ENCODE measurements at regions not wholly inside any gene's neighbourhood (a gene's known extent, or its start where the extent isn't known, plus 50 kb on each side); places are given as distances from the start of the nearest gene placed in this dataset.

DNA sequence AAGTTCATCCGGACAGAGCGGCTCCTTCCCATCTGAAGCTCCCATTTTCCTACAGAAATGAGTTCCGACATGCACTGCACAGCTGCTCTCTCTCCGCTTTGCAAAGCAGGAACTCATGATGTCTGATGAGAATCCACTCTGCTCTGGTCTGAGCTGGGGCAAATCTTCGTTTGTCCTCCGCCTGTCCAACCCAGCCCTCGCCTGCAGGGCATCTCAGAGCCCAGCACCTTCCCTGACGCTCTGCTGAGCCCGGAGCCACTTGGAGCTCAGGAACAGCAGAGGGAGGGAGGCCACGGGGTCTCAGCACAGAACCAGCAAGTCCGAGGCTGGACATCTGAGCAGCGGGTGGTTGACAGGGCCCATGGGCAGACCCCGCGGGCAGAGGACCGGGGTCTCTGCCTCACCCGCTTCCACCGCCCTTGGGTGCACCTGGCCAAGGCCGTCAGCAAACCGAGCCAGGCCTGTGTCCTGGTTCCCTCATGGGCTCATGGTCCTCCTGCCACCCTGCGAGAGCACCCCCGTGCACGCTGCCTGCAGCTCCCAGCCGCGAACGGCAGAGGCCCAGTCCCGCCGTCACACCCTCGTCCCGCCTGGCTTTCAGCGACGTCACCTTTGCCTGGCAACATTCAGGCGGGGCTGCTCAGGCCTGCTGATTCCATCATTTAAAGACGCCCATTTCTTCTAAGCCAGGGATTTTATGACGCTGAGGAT, 78.5 kb upstream of the BHLHE23 start:
- DNase-seq = no peak

DNA sequence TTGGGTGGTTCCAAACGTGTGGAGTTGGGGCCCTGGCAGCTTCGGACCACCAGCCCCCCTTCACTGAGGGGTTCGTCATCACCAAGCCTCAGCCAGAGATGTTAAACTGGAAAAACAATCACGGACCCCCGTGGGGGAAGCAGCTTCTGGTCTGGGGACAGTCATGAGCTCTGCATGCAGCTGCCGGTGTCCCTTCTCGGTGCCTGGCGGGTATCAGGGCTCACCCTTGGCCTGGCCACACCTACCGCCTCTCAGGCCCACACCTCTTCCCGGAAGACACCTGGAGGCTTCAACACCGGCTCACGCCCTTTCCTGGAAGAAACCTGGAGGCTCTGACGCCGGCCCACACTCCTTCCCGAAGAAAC, 77.8 kb upstream of the BHLHE23 start:
- no peak for DNase-seq

- DNase-seq = no peak
These were observed 77.2 kb upstream of the BHLHE23 start for GRCh38 chr20:63083831-63084562.

GRCh38 chr20:63082939-63083735, 76.4 kb upstream of the BHLHE23 start:
- DNase-seq = no peak

- no peak for DNase-seq
These were observed 75.7 kb upstream of the BHLHE23 start for GRCh38 chr20:63082308-63082938.

DNA sequence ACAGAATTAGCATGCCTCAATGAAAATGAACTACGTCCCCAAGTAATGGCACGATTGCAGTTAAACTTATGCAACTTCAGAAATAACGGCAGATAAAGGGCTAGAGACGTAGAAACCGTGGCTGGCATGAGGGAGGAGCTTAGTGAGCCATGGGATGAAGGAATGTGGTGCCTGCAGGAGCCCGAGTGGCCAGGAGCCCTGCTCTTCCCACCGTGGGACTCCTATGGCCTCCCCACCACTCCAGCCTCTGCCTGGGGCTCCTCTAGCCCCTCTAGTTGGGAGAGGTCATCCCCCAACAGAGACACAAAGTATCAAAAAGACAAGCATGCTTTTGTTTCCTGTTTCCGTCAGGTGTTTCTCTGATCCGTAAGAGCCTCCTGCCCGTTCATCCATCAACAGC, 75.1 kb upstream of the BHLHE23 start:
- DNase-seq = no peak

DNA sequence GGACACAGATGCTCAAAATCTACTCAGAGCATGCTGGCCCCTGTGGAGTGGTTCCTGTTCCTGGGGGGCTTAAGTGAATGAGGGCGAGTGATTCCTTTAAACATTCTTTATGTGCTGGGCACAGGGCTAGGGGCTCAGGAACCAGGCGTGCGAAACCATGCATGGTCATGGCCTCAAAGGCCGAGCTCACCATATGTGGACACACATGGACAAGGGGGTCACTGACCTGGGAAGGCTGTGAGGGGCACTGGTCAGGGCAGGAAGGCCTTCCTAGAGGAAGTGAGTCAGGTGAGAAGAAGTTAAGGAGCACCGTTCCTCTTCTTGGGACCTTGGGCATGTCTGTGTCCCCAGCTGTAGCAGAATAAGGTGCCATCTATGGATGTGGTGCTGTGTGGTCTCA, 74.6 kb upstream of the BHLHE23 start:
- no peak for DNase-seq

GRCh38 chr20:63080811-63081210, 74.0 kb upstream of the BHLHE23 start:
- no peak for DNase-seq

DNA sequence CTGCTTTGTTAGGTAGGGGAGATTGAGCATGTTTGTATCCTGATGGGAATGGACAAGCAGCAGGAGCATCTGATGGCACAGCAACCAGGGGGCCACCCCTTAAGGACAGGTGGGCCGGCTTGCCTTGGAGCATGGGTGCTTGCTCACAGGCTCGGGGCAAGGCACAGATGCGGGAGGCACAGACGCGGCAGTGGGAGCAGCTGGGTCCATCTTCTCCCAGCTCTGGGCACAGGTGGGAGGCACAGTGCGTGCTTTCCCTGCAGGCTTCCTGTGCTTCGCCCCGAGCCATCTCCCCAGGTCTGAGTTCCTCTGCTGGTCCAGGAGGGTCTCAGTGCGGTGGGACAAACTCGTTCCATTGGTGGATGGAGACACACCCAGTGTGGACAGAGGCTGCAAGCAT, 73.6 kb upstream of the BHLHE23 start:
- no peak for DNase-seq

DNA sequence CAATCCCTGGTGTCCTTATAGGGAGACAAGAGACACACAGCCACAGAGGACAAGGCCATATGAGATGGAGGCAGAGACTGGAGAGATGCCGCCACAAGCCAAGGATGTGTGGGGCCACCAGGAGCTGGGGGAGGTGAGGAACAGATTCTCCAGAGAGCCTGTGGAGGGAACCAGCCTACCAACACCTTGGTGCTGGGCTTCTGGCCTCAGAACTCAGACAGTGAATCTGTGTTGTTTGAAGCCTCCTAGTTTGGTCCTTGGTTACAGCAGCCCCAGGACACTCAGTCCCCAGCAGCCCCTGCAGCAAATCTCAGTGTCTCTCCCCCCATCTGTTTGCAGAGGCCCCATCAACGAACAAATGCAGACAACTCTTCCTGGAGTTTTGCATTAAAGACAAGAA, 73.2 kb upstream of the BHLHE23 start:
- DNase-seq = no peak

- DNase-seq = no peak
These were observed 70.9 kb upstream of the BHLHE23 start for GRCh38 chr20:63077705-63078104.

DNA sequence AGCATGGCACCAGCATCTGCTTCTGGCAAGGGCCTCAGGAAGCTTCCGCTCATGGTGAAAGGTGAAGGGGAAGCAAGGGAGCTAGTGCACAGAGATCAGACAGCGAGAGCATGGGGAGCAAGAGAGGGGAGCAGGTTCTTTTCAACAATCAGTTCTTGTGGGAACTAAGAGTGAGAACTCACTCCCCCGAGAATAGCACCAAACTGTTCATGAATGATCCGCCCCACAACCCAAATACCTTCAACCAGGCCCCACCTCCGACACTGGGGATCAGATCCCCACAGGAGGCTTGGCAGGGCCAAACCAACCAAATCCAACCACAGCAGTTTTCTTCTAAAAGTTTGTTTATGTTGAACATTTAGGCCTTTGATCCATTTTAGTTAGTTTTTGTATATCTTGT, 69.7 kb upstream of the BHLHE23 start:
- no peak for DNase-seq

- no peak for DNase-seq
These were observed 67.9 kb upstream of the BHLHE23 start for GRCh38 chr20:63074631-63075030.

DNA sequence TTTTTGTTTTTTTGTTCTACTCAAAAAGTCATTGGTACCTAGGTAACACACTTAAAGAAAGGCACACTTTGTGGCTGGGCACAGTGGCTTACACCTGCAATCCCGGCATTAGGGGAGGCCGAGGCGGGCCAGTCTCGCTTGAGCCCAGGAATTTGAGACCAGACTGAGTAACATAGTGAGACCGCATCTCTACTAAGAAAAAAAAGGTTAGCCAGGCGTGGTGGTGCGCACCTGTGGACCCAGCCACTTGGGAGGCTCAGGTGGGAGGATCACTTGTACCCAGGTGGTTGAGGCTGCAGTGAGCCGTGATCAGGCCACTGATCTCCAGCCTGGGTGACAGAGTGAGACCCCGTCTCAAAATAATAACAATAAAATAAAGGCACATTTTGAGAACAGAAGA, 67.4 kb upstream of the BHLHE23 start:
- no peak for DNase-seq

DNA sequence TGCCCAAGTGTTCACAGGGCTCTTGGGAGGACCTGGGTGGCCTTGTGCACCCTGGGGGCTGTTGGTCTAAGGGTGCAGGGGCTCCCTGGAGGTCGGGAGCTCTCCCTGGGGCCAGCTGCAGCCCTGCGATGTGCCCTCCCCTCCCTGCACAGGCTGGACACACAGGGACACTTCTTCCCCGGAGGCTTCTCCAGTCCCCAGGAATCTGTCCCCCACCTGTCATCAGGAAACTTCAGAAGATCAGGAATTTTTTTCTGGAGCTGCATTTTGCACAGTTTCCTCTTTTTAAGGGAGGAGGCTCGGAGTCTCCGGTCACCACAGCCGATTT, 66.9 kb upstream of the BHLHE23 start:
- DNase-seq = no peak

GRCh38 chr20:63072991-63073737, 66.4 kb upstream of the BHLHE23 start:
- no peak for DNase-seq

DNA sequence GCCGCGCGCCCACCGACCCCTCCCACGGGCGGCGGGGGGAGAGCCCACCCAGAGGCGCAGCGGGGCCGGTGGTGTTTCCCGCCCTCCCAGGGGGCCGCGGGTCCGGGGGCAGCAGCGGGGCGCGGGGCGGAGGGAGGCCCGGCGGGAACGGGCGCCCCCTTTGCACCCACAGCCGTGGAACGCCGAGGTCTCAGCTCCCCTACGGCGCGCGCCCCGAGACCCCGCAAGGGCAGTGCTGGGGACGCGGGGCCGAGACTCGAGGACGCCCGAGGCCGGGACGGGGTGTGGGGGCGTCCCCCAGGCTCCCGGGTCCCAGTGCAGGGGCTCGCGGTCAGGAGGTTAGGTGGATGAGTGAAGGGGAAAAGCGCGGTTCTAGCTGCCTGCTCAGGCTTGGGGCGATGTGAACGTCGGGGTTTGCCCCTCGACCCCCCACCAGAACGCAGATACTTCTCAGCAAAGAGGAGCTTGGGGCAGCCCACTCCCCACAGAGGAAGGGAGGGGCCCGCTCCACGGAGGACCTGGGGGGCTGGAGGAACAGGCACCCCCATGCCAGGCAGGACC, 65.5 kb upstream of the BHLHE23 start:
- DNase-seq = no peak

DNA sequence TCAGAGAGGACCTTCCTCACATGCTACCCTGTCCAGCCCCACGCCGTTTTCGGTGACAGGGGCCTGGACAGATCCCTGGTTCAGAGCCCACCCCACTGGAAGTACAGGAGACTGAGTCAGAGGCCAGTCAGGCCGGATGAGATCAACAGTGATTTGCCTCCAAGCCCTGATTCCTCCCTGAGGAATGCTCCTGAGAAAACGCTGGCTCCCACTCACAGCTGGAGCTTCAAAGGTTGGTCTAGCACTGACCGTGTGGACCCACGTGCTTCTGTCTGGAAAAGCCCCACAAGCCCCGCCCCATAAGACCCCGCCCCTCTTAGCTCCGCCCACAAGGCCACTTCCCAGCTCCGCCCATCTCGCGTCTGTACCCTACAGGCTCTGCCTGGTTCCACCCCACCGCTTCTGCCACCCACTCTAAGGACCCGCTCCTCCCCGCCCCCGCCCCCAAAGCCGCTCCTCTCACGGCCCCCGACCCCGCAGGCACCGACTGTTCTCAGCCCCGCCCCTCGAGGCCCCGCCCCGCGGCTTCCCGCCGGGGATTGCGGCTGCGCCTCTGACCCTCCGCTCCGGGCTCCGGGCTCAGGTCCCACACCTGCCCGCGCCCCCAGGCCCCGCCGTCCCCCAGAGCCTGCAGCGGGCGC, 64.9 kb upstream of the BHLHE23 start:
- peak; percentile 11 for DNase-seq

- no peak for DNase-seq
These were observed 64.2 kb upstream of the BHLHE23 start for GRCh38 chr20:63070771-63071540.

DNA sequence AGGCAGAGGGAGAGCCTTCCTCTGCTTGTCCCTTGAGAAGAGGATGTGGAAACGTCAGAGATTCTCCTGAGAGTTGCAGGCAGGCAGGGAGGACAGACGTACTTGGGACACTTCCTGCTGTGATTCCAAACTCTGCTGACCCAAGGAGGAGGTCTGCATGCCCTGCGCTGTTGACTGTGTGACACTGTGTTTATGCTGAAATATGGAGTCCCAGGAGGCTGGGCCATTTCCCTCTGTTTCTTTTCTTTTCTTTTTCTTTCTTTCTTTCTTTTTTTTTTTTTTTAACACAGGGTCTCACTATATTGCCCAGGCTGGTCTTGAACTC, 63.5 kb upstream of the BHLHE23 start:
- no peak for DNase-seq

DNA sequence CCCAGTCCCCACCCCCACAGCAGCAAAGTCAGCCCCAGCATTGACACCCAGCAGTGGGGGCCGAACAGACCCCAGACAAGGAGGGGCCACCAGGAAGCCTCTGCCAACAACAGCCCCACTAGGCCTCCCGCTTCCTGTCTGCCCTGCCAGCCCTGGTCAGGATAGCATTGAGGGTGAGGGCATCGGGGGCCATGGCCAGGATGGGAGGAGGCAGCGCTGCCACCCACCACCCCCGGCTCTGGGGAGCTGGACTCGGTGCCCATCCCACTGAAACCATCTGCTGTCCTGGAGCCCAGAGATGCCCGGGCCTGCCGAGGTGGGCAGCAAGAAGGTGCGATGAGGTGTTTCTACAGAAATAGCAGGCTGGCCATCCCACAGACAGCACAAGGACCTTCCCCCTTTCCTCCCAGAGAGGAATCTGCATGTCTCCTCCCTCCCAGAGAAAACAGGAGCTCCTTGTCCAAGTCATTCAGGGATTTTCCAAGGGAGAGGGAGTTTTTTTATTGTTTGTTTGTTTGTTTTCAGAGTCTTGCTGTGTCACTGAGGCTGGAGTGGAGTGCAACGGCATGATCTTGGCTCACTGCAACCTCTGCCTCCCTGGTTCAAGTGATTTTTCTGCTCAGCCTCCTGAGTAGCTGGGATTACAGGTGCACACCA, 62.1 kb upstream of the BHLHE23 start:
- no peak for DNase-seq

Data from activated T-cell treated with anti-CD3 and anti-CD28 coated beads for 4 hours (primary cell).